Fibroblast of villous mesenchyme (primary cell): ENCODE measurements at regions not wholly inside any gene's neighbourhood (a gene's known extent, or its start where the extent isn't known, plus 50 kb on each side); places are given as distances from the start of the nearest gene placed in this dataset.

ENCODE experiments used
- DNase-seq: peaks from one replicate; pipeline ENCODE4 v3.0.0-alpha.2; 2010; ENCODE audit warnings: low read depth
- H3K4me3 ChIP-seq: 2 replicates; pipeline ENCODE4 v1.5.1; 2011; ENCODE audit warnings: low read depth, mild to moderate bottlenecking, low read length
- CTCF ChIP-seq: IDR thresholded peaks from 2 replicates; pipeline ENCODE4 v1.5.1; 2012; ENCODE audit warnings: low read depth, mild to moderate bottlenecking, low read length; ENCODE audit not compliant: insufficient read depth

GRCh38 chr13:90230311-90230710 is 1117.2 kb upstream of the MIR17HG start:
- no peak for TF ChIP-seq CTCF
- no peak for DNase-seq

GRCh38 chr13:90232291-90232690 is 1115.2 kb upstream of the MIR17HG start:
- TF ChIP-seq CTCF = no peak
- no peak overlapping the region for H3K4me3 ChIP-seq
- DNase-seq = no peak

More at GRCh38 chr13:90230311-90230710, 1117.2 kb upstream of the MIR17HG start:
- no peak overlapping the region for H3K4me3 ChIP-seq

- TF ChIP-seq CTCF = no peak
- DNase-seq = no peak
- H3K4me3 ChIP-seq = no peak overlapping the region
Observed at GRCh38 chr13:90233933-90234672, 1113.4 kb upstream of the MIR17HG start.

- no peak for TF ChIP-seq CTCF
- no peak for DNase-seq
Observed at GRCh38 chr13:90237852-90238251, 1109.6 kb upstream of the MIR17HG start.

GRCh38 chr13:90238413-90238812 is 1109.1 kb upstream of the MIR17HG start:
- TF ChIP-seq CTCF = no peak
- H3K4me3 ChIP-seq = no peak overlapping the region
- DNase-seq = peak; percentile 5

More at GRCh38 chr13:90237852-90238251, 1109.6 kb upstream of the MIR17HG start:
- no peak overlapping the region for H3K4me3 ChIP-seq

GRCh38 chr13:90239130-90239529 is 1108.4 kb upstream of the MIR17HG start:
- H3K4me3 ChIP-seq = no peak overlapping the region
- no peak for DNase-seq
- no peak for TF ChIP-seq CTCF

- no peak overlapping the region for H3K4me3 ChIP-seq
- no peak for DNase-seq
- TF ChIP-seq CTCF = no peak
Observed at GRCh38 chr13:90246005-90246404, 1101.5 kb upstream of the MIR17HG start.
